K562 (cell line): ENCODE measurements at regions not wholly inside any gene's neighbourhood (a gene's known extent, or its start where the extent isn't known, plus 50 kb on each side); places are given as distances from the start of the nearest gene placed in this dataset.

Experiments
- ATAC-seq: fragments of 200-7000 bp; cut with Tn5 transposase; 3 replicates; pipeline ENCODE4 v1.9.1; 2020; ENCODE audit warnings: moderate library complexity
- BruUV-seq: library from RNA; stranded (reverse); fragments of 400-500 nt; replicated peaks from 2 replicates; lab custom pipeline; 2021; lab: Mats Ljungman, UMichigan
- CTCF ChIA-PET: fragments of 300-600 bp; formaldehyde crosslinking; extraction: SDS; loops from one replicate; lab custom pipeline; 2021; ENCODE audit warnings: low intra/inter-chr PET ratio; lab: Yijun Ruan, JAX
- POLR2A ChIA-PET: fragments of 300-600, 350-650 bp; sonication (Branson Sonifier 250); formaldehyde crosslinking; extraction: SDS; loops from one replicate; lab custom pipeline; 2021; ENCODE audit warnings: antibody characterized with exemption, inconsistent platforms; lab: Yijun Ruan, JAX
- DNase-seq, 4 experiments: peaks; one replicate each; pipeline versions ENCODE4 v3.0.0 to v3.0.0-alpha.2; 2011 to 2018; ENCODE audit warnings: low spot score in 3 of 4, mixed read lengths in 3 of 4; ENCODE audit errors: extremely low read depth in 1 of 4
- FAIRE-seq: peaks from 2 replicates; lab custom pipeline; 2011; peaks lifted over from hg19 to GRCh38; lab: Jason Lieb, UNC
- H2AFZ ChIP-seq: 2 replicates; pipeline ENCODE4 v1.6.0; 2011; ENCODE audit warnings: low read depth, low read length, control low read depth, inconsistent platforms
- H3K27ac ChIP-seq: fragments of 200-600 bp; 3 replicates; pipeline ENCODE4 v1.8.0; 2011; ENCODE audit warnings: low read depth, mild to moderate bottlenecking, control low read depth, inconsistent platforms, low read length, moderate library complexity, mixed read lengths; ENCODE audit errors: extremely low read depth
- H3K27me3 ChIP-seq, 2 experiments: fragments of 300-600 bp in 1 of 2; 2 replicates in 1 of 2; 3 replicates in 1 of 2; pipeline versions ENCODE4 v1.6.0 to v1.8.0; 2011; ENCODE audit warnings: inconsistent platforms in 2 of 2, low read length in 2 of 2, mild to moderate bottlenecking in 1 of 2, mixed read lengths in 1 of 2, moderate library complexity in 1 of 2; ENCODE audit not compliant: control insufficient read depth in 2 of 2, insufficient read depth in 2 of 2
- H3K36me3 ChIP-seq: fragments of 300-600 bp; 3 replicates; pipeline ENCODE4 v1.8.0; 2011; ENCODE audit warnings: mild to moderate bottlenecking, low read length, inconsistent platforms; ENCODE audit not compliant: control insufficient read depth, insufficient read depth
- H3K4me1 ChIP-seq, 2 experiments: fragments of 200-600 bp in 1 of 2; replicated peaks in 1 of 2; 2 replicates in 1 of 2; 3 replicates in 1 of 2; pipeline versions ENCODE4 v1.5.1 to v1.8.0; 2011; ENCODE audit warnings: inconsistent platforms in 2 of 2, low read length in 2 of 2, mild to moderate bottlenecking in 1 of 2, mixed read lengths in 1 of 2, moderate library complexity in 1 of 2; ENCODE audit not compliant: control insufficient read depth in 2 of 2, insufficient read depth in 2 of 2
- H3K4me2 ChIP-seq: 2 replicates; pipeline ENCODE4 v1.6.1; 2011; ENCODE audit warnings: low read length, control low read depth, inconsistent platforms, mixed read lengths; ENCODE audit not compliant: insufficient read depth
- H3K4me3 ChIP-seq: fragments of 200-600 bp; sonication (generic), shearing (Covaris generic); 2 replicates; pipeline ENCODE4 v1.5.1; 2016; ENCODE audit warnings: control low read depth, inconsistent platforms
- H3K79me2 ChIP-seq: fragments of 200-600 bp; 3 replicates; pipeline ENCODE4 v1.8.0; 2011; ENCODE audit warnings: low read length, inconsistent platforms; ENCODE audit not compliant: control insufficient read depth, insufficient read depth
- H3K9ac ChIP-seq, 2 experiments: 2 replicates each; pipeline versions ENCODE4 v1.6.0 to v1.6.1; 2011; ENCODE audit warnings: low read depth in 2 of 2, low read length in 2 of 2, control low read depth in 1 of 2, inconsistent platforms in 1 of 2, mild to moderate bottlenecking in 1 of 2, mixed read lengths in 1 of 2; ENCODE audit not compliant: insufficient read depth in 1 of 2
- H3K9me1 ChIP-seq: one replicate; pipeline ENCODE4 v1.6.0; 2011; ENCODE audit warnings: inconsistent platforms, mild to moderate bottlenecking, low read length, moderate library complexity; ENCODE audit not compliant: control insufficient read depth, insufficient read depth
- H3K9me3 ChIP-seq: replicated peaks from 2 replicates; pipeline ENCODE4 v1.5.1; 2011; ENCODE audit warnings: low read depth, low read length, inconsistent platforms; ENCODE audit not compliant: control insufficient read depth, insufficient read depth
- H4K20me1 ChIP-seq: replicated peaks from 2 replicates; pipeline ENCODE4 v1.6.1; 2011; ENCODE audit warnings: low read length, inconsistent platforms, mixed read lengths; ENCODE audit not compliant: control insufficient read depth, insufficient read depth
- CEBPB ChIP-seq: fragments of 450-650 bp; IDR thresholded peaks from 2 replicates; pipeline ENCODE4 v1.6.1; 2016; ENCODE audit warnings: missing genetic modification characterization, missing compliant biosample characterization
- CHD2 ChIP-seq: IDR thresholded peaks from 2 replicates; pipeline ENCODE4 v1.6.1; 2011; ENCODE audit warnings: low read depth, low read length
- ELF1 ChIP-seq: fragments of 200-800 bp; sonication (Bioruptor generic); IDR thresholded peaks from 2 replicates; pipeline ENCODE4 v1.6.1; 2016; ENCODE audit warnings: missing genetic modification characterization, missing compliant biosample characterization
- FOXM1 ChIP-seq, 2 experiments: fragments of 450-650 bp in 1 of 2; sonication (generic) in 1 of 2; formaldehyde crosslinking in 1 of 2; IDR thresholded peaks; 2 replicates each; pipeline versions ENCODE4 v1.6.1 to v1.9.0; 2017 to 2022; ENCODE audit warnings: low read depth in 2 of 2, mild to moderate bottlenecking in 2 of 2, missing genetic modification reagents in 1 of 2, moderate library complexity in 1 of 2
- FOXP4 ChIP-seq: sonication (generic); formaldehyde crosslinking; IDR thresholded peaks from 2 replicates; pipeline ENCODE4 v1.8.0; 2022; ENCODE audit warnings: mild to moderate bottlenecking, missing genetic modification reagents, borderline replicate concordance
- HSF4 ChIP-seq: fragments of 250-450 bp; sonication (Bioruptor Pico); IDR thresholded peaks from 2 replicates; pipeline ENCODE4 v2.1.2; 2022; ENCODE audit warnings: mild to moderate bottlenecking, moderate library complexity, borderline replicate concordance
- MEF2D ChIP-seq: conservative IDR thresholded peaks from 2 replicates; pipeline ENCODE4 v1.6.1; 2016; ENCODE audit warnings: low read depth, missing genetic modification characterization, missing compliant biosample characterization
- MYC ChIP-seq, 2 experiments: fragments of 250-450 bp in 1 of 2; sonication (Bioruptor Pico) in 1 of 2; IDR thresholded peaks; 2 replicates each; pipeline versions ENCODE4 v1.5.1 to v1.6.1; 2012 to 2021; ENCODE audit warnings: low read depth in 2 of 2, borderline replicate concordance in 1 of 2, improper control_type of control experiment in 1 of 2, low read length in 1 of 2, mild to moderate bottlenecking in 1 of 2, moderate library complexity in 1 of 2
- PHB2 ChIP-seq: fragments of 450-650 bp; IDR thresholded peaks from 2 replicates; pipeline ENCODE4 v1.6.1; 2017; ENCODE audit warnings: low read depth
- PHF21A ChIP-seq: fragments of 450-650 bp; IDR thresholded peaks from 2 replicates; pipeline ENCODE4 v1.6.1; 2017; ENCODE audit warnings: low read depth, borderline replicate concordance
- RBM39 ChIP-seq: fragments of 200-400 bp; formaldehyde crosslinking; optimal IDR thresholded peaks from 2 replicates; pipeline ENCODE3; 2018; ENCODE audit warnings: low read depth, low read length
- TRIM25 ChIP-seq: fragments of 450-650 bp; IDR thresholded peaks from 2 replicates; pipeline ENCODE4 v1.7.0; 2016; ENCODE audit warnings: borderline replicate concordance
- ZFP36 ChIP-seq: fragments of 150-350 bp; IDR thresholded peaks from 2 replicates; pipeline ENCODE4 v1.6.1; 2018; ENCODE audit warnings: low read length, low read depth; ENCODE audit not compliant: partially characterized antibody
- ZNF212 ChIP-seq: fragments of 450-650 bp; formaldehyde crosslinking; IDR thresholded peaks from 2 replicates; pipeline ENCODE4 v1.4.0; 2020; ENCODE audit warnings: mild to moderate bottlenecking
- ZNF232 ChIP-seq: sonication (generic); formaldehyde crosslinking; IDR thresholded peaks from 2 replicates; pipeline ENCODE4 v1.8.0; 2022; ENCODE audit warnings: mild to moderate bottlenecking, missing genetic modification reagents
- WGBS: fragments of 100-300 bp; shearing (Covaris generic); methylation state at CpG from one replicate; pipeline ENCODE4 v1.1.6; 2016; ENCODE audit warnings: low coverage, mixed read lengths; ENCODE audit not compliant: insufficient coverage; ENCODE audit errors: missing lambda C conversion rate; 5-methylcytosine and 5-hydroxymethylcytosine counted together
- in situ Hi-C: fragments of 300-500 bp; cut with MboI; formaldehyde crosslinking; loops from 4 replicates; pipeline ENCODE4 v1.15.0; 2018; ENCODE audit warnings: inconsistent platforms, mixed read lengths
- intact Hi-C: fragments of 100-400 bp; cut with micrococcal nuclease; formaldehyde crosslinking; loops from 2 replicates; pipeline ENCODE4 v1.14.2; 2022

DNA sequence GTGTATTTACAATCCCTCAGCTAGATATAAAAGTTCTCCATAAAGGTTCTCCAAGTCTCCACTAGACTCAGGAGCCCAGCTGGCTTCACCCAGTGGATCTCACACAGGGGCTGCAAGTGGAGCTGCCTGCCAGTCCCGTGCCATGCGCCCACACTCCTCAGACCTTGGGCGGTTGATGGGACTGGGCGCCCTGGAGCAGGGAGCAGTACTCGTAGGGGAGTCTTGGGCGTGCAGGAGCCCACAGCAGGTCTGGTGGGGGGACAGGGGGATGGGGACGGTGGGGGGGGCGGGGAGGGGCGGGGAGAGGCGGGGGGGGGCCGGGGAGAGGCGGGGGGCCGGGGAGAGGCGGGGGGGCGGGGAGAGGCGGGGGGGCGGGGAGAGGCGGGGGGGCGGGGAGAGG is 54.7 kb upstream of the RND3 start (continued):
- TF ChIP-seq FOXP4 (CRISPR knock-in tag) (no peak), ZNF232 (CRISPR knock-in tag) (no peak), MEF2D (tag) (no peak), ELF1 (tag) (no peak)

GRCh38 chr2:150538651-150539201 is 51.3 kb upstream of the RND3 start:
- in situ Hi-C loops (no loop called here), intact Hi-C loops (no loop called here)
- POLR2A ChIA-PET: no interaction called here
- CTCF ChIA-PET: no interaction called here
- Histone ChIP-seq H3K4me3 (no peak overlapping the region), H3K79me2 (no peaks in the 10 kb centered on the region), H4K20me1 (no peaks in the 10 kb centered on the region), H3K4me1 (no peaks in the 10 kb centered on the region; a peak in 1 of 5 replicates), H3K9me3 (no peaks in the 10 kb centered on the region), H3K4me2 (no peak overlapping the region), H2AFZ (no peak overlapping the region), H3K36me3 (no peaks in the 10 kb centered on the region), H3K27ac (no peak overlapping the region), H3K9ac (no peak overlapping the region), H3K9me1 (no peaks in the 10 kb centered on the region), H3K27me3 (no peaks in the 10 kb centered on the region)
- no peak for ATAC-seq
- FAIRE-seq: no peak
- under 1% methylated on average over 7 of the region's 7 CpGs for WGBS
- TF ChIP-seq CHD2 (no peak), ZNF212 (no peak), FOXM1 (IDR thresholded peaks at IDR 0.05; ENCODE audit: low read depth) (no peak), FOXM1 (CRISPR knock-in tag; IDR thresholded peaks at IDR 0.05; ENCODE audit: low read depth) (no peak), MYC (IDR thresholded peaks at IDR 0.05; ENCODE audit: low read depth, low read length) (no peak), MYC (CRISPR knock-in tag; IDR thresholded peaks at IDR 0.05; ENCODE audit: borderline replicate concordance, low read depth) (no peak), PHB2 (no peak), HSF4 (CRISPR knock-in tag) (no peak), TRIM25 (no peak), RBM39 (no peak), ZFP36 (no peak), CEBPB (tag) (no peak), PHF21A (no peak)
- BruUV-seq: no TSS peak
- DNase-seq: no peak
